ENCODE measurements at regions not wholly inside any gene's neighbourhood (a gene's known extent, or its start where the extent isn't known, plus 50 kb on each side); places are given as distances from the start of the nearest gene placed in this dataset.

- Histone ChIP-seq H3K27ac (ENCODE audit: low read length) (no peak overlapping the region), H3K27me3 (ENCODE audit: insufficient read depth, low read length, poor library complexity) (no peaks in the 10 kb centered on the region), H3K4me3 (ENCODE audit: low read depth in 1 of 2, low read length in 2 of 2) (no peak overlapping the region), H3K9me3 (ENCODE audit: insufficient read depth, low read length, severe bottlenecking) (no peaks in the 10 kb centered on the region), H3K4me1 (ENCODE audit: insufficient read depth, low read length) (no peaks in the 10 kb centered on the region), H4K20me1 (ENCODE audit: insufficient read depth, low read length) (no peaks in the 10 kb centered on the region), H2AFZ (ENCODE audit: low read depth, low read length) (no peak overlapping the region), H3K36me3 (ENCODE audit: insufficient read depth, low read length) (no peaks in the 10 kb centered on the region), H3K9ac (ENCODE audit: low read depth, low read length) (no peak overlapping the region), H3K79me2 (ENCODE audit: insufficient read depth, low read length) (no peaks in the 10 kb centered on the region), H3K4me2 (ENCODE audit: insufficient read depth, low read length) (no peak overlapping the region)
- DNase-seq, result no peak
- TF ChIP-seq EZH2 (IDR thresholded peaks at IDR 0.05; ENCODE audit: borderline replicate concordance, low read depth, low read length, severe bottlenecking) (no peak), CTCF (IDR thresholded peaks at IDR 0.05; ENCODE audit: borderline replicate concordance, extremely low read depth, low read length, poor library complexity, severe bottlenecking) (no peak)
- ATAC-seq (ENCODE audit: insufficient read depth, low read depth), result no peak
Observed at GRCh38 chr12:118870551-118870950, 110.8 kb upstream of the SRRM4 start.

GRCh38 chr12:118874698-118875548 is 106.4 kb upstream of the SRRM4 start:
- Histone ChIP-seq H3K27me3 (ENCODE audit: insufficient read depth, low read length, poor library complexity) (no peaks in the 10 kb centered on the region), H3K9ac (ENCODE audit: low read depth, low read length) (no peak overlapping the region), H2AFZ (ENCODE audit: low read depth, low read length) (no peak overlapping the region), H4K20me1 (ENCODE audit: insufficient read depth, low read length) (no peaks in the 10 kb centered on the region; the same call in 1 of the 2 replicates), H3K27ac (ENCODE audit: low read length) (no peak overlapping the region), H3K36me3 (ENCODE audit: insufficient read depth, low read length) (no peaks in the 10 kb centered on the region), H3K9me3 (ENCODE audit: insufficient read depth, low read length, severe bottlenecking) (no peaks in the 10 kb centered on the region), H3K4me2 (ENCODE audit: insufficient read depth, low read length) (no peak overlapping the region), H3K4me3 (ENCODE audit: low read depth in 1 of 2, low read length in 2 of 2) (no peak overlapping the region), H3K4me1 (ENCODE audit: insufficient read depth, low read length) (no peaks in the 10 kb centered on the region), H3K79me2 (ENCODE audit: insufficient read depth, low read length) (no peaks in the 10 kb centered on the region)
- ATAC-seq (ENCODE audit: insufficient read depth, low read depth), result no peak
- no peak for TF ChIP-seq EZH2 (IDR thresholded peaks at IDR 0.05; ENCODE audit: borderline replicate concordance, low read depth, low read length, severe bottlenecking)
- no peak for TF ChIP-seq CTCF (IDR thresholded peaks at IDR 0.05; ENCODE audit: borderline replicate concordance, extremely low read depth, low read length, poor library complexity, severe bottlenecking)
- no peak for DNase-seq

GRCh38 chr12:118880720-118881493 is 100.4 kb upstream of the SRRM4 start:
- H3K9me3 ChIP-seq (ENCODE audit: insufficient read depth, low read length, severe bottlenecking), result no peaks in the 10 kb centered on the region
- H3K27ac ChIP-seq (ENCODE audit: low read length), result no peak overlapping the region
- TF ChIP-seq CTCF (IDR thresholded peaks at IDR 0.05; ENCODE audit: borderline replicate concordance, extremely low read depth, low read length, poor library complexity, severe bottlenecking) (no peak), EZH2 (IDR thresholded peaks at IDR 0.05; ENCODE audit: borderline replicate concordance, low read depth, low read length, severe bottlenecking) (no peak)
- no peak overlapping the region for H2AFZ ChIP-seq (ENCODE audit: low read depth, low read length)
- no peaks in the 10 kb centered on the region for H3K4me1 ChIP-seq (ENCODE audit: insufficient read depth, low read length)
- no peak overlapping the region for H3K4me3 ChIP-seq (ENCODE audit: low read depth in 1 of 2, low read length in 2 of 2)
- no peak overlapping the region for H3K4me2 ChIP-seq (ENCODE audit: insufficient read depth, low read length)
- DNase-seq, result no peak
- no peaks in the 10 kb centered on the region for H3K36me3 ChIP-seq (ENCODE audit: insufficient read depth, low read length)
- no peaks in the 10 kb centered on the region for H3K27me3 ChIP-seq (ENCODE audit: insufficient read depth, low read length, poor library complexity)
- ATAC-seq (ENCODE audit: insufficient read depth, low read depth), result no peak
- H3K79me2 ChIP-seq (ENCODE audit: insufficient read depth, low read length), result no peaks in the 10 kb centered on the region
- H3K9ac ChIP-seq (ENCODE audit: low read depth, low read length), result no peak overlapping the region
- H4K20me1 ChIP-seq (ENCODE audit: insufficient read depth, low read length), result no peaks in the 10 kb centered on the region; the same call in 1 of the 2 replicates
